ENCODE measurements at regions not wholly inside any gene's neighbourhood (a gene's known extent, or its start where the extent isn't known, plus 50 kb on each side); places are given as distances from the start of the nearest gene placed in this dataset.

DNA sequence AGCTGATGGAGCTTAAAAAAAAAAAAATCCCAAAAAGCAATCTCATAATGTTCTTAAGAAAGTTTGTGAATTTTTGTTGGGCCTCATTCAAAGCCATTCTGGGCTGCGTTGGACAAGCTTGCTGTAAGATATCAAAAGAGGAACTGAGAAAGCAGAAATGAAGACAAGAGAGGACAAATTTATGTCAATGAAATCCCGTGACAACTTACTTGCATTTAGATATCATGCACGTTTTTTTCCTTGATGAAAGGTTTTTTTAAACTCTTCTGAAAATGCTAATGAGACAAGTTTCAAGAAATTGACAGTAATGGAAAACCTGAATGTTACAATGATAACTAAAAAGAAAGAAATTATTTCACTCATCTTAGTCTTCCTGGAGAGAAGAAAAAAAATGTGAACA, 662.9 kb downstream of the SQOR start:
- no peaks in the 10 kb centered on the region for H3K4me1 Mint-ChIP-seq (ENCODE audit: low read depth)

DNA sequence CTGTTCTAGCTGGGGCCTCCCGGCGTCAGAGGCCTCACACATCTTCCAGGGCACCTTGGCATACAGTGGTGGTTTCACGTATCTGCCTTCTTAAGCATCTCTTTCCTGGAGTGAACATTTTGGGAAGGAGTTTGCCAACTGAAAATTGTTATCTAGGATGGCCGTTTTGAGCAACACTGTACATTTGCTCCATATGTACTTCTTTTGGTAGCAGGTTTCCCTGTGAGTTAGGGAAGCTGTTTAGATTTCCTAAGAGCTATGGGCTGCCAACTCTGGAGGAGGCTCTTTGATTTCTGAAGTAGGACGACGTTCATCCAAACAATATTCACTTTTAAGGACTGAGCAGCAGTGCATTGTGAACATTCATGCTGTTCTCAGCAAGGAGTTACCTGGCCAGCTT, 665.9 kb downstream of the SQOR start:
- H3K27ac Mint-ChIP-seq, result no peak overlapping the region
- H3K9me3 Mint-ChIP-seq (ENCODE audit: low read depth), result no peaks in the 10 kb centered on the region
- no peak for DNase-seq (ENCODE audit: low spot score, unreplicated experiment)
- no peaks in the 10 kb centered on the region for H3K36me3 Mint-ChIP-seq (ENCODE audit: insufficient read depth)
- H3K4me1 Mint-ChIP-seq (ENCODE audit: low read depth), result no peaks in the 10 kb centered on the region
- no peak overlapping the region for H3K4me3 Mint-ChIP-seq (ENCODE audit: low read depth)
- H3K27me3 Mint-ChIP-seq, result no peaks in the 10 kb centered on the region
- TF ChIP-seq, protein P1, sequence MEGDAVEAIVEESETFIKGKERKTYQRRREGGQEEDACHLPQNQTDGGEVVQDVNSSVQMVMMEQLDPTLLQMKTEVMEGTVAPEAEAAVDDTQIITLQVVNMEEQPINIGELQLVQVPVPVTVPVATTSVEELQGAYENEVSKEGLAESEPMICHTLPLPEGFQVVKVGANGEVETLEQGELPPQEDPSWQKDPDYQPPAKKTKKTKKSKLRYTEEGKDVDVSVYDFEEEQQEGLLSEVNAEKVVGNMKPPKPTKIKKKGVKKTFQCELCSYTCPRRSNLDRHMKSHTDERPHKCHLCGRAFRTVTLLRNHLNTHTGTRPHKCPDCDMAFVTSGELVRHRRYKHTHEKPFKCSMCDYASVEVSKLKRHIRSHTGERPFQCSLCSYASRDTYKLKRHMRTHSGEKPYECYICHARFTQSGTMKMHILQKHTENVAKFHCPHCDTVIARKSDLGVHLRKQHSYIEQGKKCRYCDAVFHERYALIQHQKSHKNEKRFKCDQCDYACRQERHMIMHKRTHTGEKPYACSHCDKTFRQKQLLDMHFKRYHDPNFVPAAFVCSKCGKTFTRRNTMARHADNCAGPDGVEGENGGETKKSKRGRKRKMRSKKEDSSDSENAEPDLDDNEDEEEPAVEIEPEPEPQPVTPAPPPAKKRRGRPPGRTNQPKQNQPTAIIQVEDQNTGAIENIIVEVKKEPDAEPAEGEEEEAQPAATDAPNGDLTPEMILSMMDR (IDR thresholded peaks at IDR 0.05; ENCODE audit: unreplicated experiment), result no peak

More for the DNA sequence above, 662.9 kb downstream of the SQOR start:
- Mint-ChIP-seq H3K27me3 (no peaks in the 10 kb centered on the region), H3K4me3 (ENCODE audit: low read depth) (no peak overlapping the region), H3K36me3 (ENCODE audit: insufficient read depth) (no peaks in the 10 kb centered on the region), H3K9me3 (ENCODE audit: low read depth) (no peaks in the 10 kb centered on the region), H3K27ac (no peak overlapping the region)
- DNase-seq (ENCODE audit: low spot score, unreplicated experiment), result no peak
- TF ChIP-seq, protein P1 (IDR thresholded peaks at IDR 0.05; ENCODE audit: unreplicated experiment), result no peak

DNA sequence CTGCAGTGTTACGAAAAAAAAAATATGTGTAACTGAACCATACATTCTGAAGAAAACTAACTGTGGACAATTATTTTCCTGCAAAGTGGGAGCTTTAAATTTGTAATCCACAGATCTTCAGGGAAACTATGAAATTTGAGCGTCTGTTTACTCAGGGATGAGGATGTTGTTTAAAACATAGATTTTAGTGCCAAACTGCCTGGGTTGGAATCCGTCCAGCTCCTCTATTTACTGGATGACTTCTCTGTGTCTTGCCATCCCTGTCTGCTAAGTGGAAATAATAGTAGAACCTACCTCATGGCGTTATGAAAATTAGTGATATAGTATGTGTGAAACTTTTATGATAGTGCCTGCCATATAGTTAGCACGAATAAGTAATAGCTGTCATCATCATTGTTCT, 666.5 kb downstream of the SQOR start:
- no peak for DNase-seq (ENCODE audit: low spot score, unreplicated experiment)
- TF ChIP-seq, protein P1 (IDR thresholded peaks at IDR 0.05; ENCODE audit: unreplicated experiment), result no peak
- H3K4me3 Mint-ChIP-seq (ENCODE audit: low read depth), result no peak overlapping the region
- no peak overlapping the region for H3K27ac Mint-ChIP-seq
- H3K4me1 Mint-ChIP-seq (ENCODE audit: low read depth), result no peaks in the 10 kb centered on the region
- H3K9me3 Mint-ChIP-seq (ENCODE audit: low read depth), result no peaks in the 10 kb centered on the region
- no peaks in the 10 kb centered on the region for H3K27me3 Mint-ChIP-seq
- H3K36me3 Mint-ChIP-seq (ENCODE audit: insufficient read depth), result no peaks in the 10 kb centered on the region

DNA sequence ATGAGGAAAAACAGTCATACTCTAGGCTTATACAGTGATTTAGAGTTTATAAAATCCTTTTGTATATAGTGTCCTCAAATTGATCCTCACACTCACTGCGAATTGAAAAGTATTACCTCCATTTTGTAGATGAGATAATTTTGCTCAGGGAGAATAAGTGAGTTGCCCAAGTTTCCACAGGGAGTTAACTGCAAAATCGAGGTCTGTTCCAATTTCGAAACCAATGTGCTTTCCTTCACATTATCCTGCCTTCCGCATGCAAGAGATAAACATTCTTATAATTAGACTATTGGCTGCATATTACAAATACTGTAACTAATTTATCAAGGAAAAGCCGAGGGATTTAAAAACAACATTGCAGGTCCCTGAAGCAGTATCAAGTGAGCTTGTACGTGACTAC, 667.0 kb downstream of the SQOR start:
- Mint-ChIP-seq H3K4me3 (ENCODE audit: low read depth) (no peak overlapping the region), H3K27me3 (no peaks in the 10 kb centered on the region), H3K27ac (no peak overlapping the region), H3K9me3 (ENCODE audit: low read depth) (no peaks in the 10 kb centered on the region), H3K4me1 (ENCODE audit: low read depth) (no peaks in the 10 kb centered on the region), H3K36me3 (ENCODE audit: insufficient read depth) (no peaks in the 10 kb centered on the region)
- no peak for DNase-seq (ENCODE audit: low spot score, unreplicated experiment)
- TF ChIP-seq, protein P1 (IDR thresholded peaks at IDR 0.05; ENCODE audit: unreplicated experiment), result no peak

DNA sequence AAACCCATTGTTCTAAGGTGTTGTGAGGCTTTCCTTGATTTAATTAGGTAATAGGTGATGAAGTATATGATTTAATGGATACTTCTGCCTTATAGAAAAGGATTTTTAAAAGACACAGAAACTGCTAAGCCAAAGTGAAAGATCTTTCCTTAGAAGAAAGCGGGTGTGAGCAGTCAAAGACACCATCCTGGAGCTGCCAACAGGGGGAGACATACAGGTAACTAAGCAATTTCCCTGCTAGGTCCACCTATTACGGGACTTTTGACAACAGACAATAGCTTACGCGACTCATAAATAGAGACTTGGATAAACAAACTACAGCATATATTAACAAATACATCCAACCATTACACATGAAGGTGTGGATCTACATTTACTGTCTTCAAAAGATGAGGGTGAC, 669.5 kb downstream of the SQOR start:
- peaks cover 6% of the 10 kb centered on the region for H3K4me1 Mint-ChIP-seq (ENCODE audit: low read depth)
- no peak overlapping the region for H3K4me3 Mint-ChIP-seq (ENCODE audit: low read depth)
- H3K27ac Mint-ChIP-seq, result no peak overlapping the region
- TF ChIP-seq, protein P1 (IDR thresholded peaks at IDR 0.05; ENCODE audit: unreplicated experiment), result peak; percentile 64
- no peaks in the 10 kb centered on the region for H3K36me3 Mint-ChIP-seq (ENCODE audit: insufficient read depth)
- no peak for DNase-seq (ENCODE audit: low spot score, unreplicated experiment)
- no peaks in the 10 kb centered on the region for H3K27me3 Mint-ChIP-seq
- H3K9me3 Mint-ChIP-seq (ENCODE audit: low read depth), result no peaks in the 10 kb centered on the region

Measured in progenitor cell of endocrine pancreas (in vitro differentiated cells).